ENCODE measurements at regions not wholly inside any gene's neighbourhood (a gene's known extent, or its start where the extent isn't known, plus 50 kb on each side); places are given as distances from the start of the nearest gene placed in this dataset.

DNA sequence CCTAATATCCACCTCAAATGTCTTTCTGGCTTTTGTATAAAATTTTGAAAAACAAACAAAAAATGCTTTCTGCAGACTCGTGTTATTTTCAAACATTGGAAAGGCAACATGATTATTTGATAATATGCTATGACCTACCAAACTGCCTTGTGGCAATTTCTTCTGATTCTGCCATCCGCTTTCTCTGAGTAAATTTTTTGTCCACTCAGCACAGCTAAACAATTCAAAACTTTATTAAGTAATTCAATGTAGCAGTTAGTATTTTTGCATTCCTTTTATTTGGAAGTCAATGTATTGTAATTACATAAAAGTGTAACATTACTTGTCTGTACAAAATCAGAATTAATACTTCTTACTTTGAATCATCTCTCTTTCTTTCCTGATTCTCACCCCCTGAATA lies 1206.6 kb upstream of the EYS start:
- no peak for TF ChIP-seq NFRKB (IDR thresholded peaks at IDR 0.05)
- no peak for TF ChIP-seq CTBP1 (IDR thresholded peaks at IDR 0.05; ENCODE audit: borderline replicate concordance)
- no peak for TF ChIP-seq LEF1 (IDR thresholded peaks at IDR 0.05; ENCODE audit: borderline replicate concordance)
- no peak for TF ChIP-seq FOXK2 (IDR thresholded peaks at IDR 0.05)
- TF ChIP-seq ARNT (IDR thresholded peaks at IDR 0.05) = no peak
- TF ChIP-seq ZNF384 (IDR thresholded peaks at IDR 0.05) = no peak
- no peak for TF ChIP-seq FOXM1 (IDR thresholded peaks at IDR 0.05; ENCODE audit: borderline replicate concordance)
- TF ChIP-seq FOXA1 (IDR thresholded peaks at IDR 0.05) = no peak
- no peak for TF ChIP-seq SUZ12 (IDR thresholded peaks at IDR 0.05)
- TF ChIP-seq TARDBP (IDR thresholded peaks at IDR 0.05) = no peak
- TF ChIP-seq L3MBTL2 (conservative IDR thresholded peaks at IDR 0.05) = no peak
- no peak for TF ChIP-seq SP1 (IDR thresholded peaks at IDR 0.05)
- TF ChIP-seq HDGF (IDR thresholded peaks at IDR 0.05; ENCODE audit: borderline replicate concordance) = no peak
- no peak for TF ChIP-seq ELF4 (IDR thresholded peaks at IDR 0.05)
- TF ChIP-seq, protein P1, sequence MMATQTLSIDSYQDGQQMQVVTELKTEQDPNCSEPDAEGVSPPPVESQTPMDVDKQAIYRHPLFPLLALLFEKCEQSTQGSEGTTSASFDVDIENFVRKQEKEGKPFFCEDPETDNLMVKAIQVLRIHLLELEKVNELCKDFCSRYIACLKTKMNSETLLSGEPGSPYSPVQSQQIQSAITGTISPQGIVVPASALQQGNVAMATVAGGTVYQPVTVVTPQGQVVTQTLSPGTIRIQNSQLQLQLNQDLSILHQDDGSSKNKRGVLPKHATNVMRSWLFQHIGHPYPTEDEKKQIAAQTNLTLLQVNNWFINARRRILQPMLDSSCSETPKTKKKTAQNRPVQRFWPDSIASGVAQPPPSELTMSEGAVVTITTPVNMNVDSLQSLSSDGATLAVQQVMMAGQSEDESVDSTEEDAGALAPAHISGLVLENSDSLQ (IDR thresholded peaks at IDR 0.05) = no peak
- TF ChIP-seq BHLHE40 (IDR thresholded peaks at IDR 0.05; ENCODE audit: borderline replicate concordance) = no peak
- ChIA-PET CTCF (no interaction called here), POLR2A (no interaction called here)
- no peak for DNase-seq (ENCODE audit: extremely low spot score)

GRCh38 chr6:66902457-66902856 lies 1195.4 kb upstream of the EYS start:
- no peak for TF ChIP-seq FOXM1 (IDR thresholded peaks at IDR 0.05; ENCODE audit: borderline replicate concordance)
- TF ChIP-seq ARNT (IDR thresholded peaks at IDR 0.05) = no peak
- no peak for TF ChIP-seq BHLHE40 (IDR thresholded peaks at IDR 0.05; ENCODE audit: borderline replicate concordance)
- TF ChIP-seq FOXK2 (IDR thresholded peaks at IDR 0.05) = no peak
- TF ChIP-seq TARDBP (IDR thresholded peaks at IDR 0.05) = no peak
- no peak for TF ChIP-seq CTBP1 (IDR thresholded peaks at IDR 0.05; ENCODE audit: borderline replicate concordance)
- no peak for TF ChIP-seq FOXA1 (IDR thresholded peaks at IDR 0.05)
- TF ChIP-seq SUZ12 (IDR thresholded peaks at IDR 0.05) = no peak
- TF ChIP-seq, protein P1 (IDR thresholded peaks at IDR 0.05) = no peak
- TF ChIP-seq L3MBTL2 (conservative IDR thresholded peaks at IDR 0.05) = no peak
- TF ChIP-seq NFRKB (IDR thresholded peaks at IDR 0.05) = no peak
- TF ChIP-seq LEF1 (IDR thresholded peaks at IDR 0.05; ENCODE audit: borderline replicate concordance) = no peak
- TF ChIP-seq ELF4 (IDR thresholded peaks at IDR 0.05) = no peak
- TF ChIP-seq SP1 (IDR thresholded peaks at IDR 0.05) = no peak
- no peak for TF ChIP-seq ZNF384 (IDR thresholded peaks at IDR 0.05)
- no peak for TF ChIP-seq HDGF (IDR thresholded peaks at IDR 0.05; ENCODE audit: borderline replicate concordance)
- POLR2A ChIA-PET = no interaction called here
- DNase-seq (ENCODE audit: extremely low spot score) = no peak
- CTCF ChIA-PET = no interaction called here

DNA sequence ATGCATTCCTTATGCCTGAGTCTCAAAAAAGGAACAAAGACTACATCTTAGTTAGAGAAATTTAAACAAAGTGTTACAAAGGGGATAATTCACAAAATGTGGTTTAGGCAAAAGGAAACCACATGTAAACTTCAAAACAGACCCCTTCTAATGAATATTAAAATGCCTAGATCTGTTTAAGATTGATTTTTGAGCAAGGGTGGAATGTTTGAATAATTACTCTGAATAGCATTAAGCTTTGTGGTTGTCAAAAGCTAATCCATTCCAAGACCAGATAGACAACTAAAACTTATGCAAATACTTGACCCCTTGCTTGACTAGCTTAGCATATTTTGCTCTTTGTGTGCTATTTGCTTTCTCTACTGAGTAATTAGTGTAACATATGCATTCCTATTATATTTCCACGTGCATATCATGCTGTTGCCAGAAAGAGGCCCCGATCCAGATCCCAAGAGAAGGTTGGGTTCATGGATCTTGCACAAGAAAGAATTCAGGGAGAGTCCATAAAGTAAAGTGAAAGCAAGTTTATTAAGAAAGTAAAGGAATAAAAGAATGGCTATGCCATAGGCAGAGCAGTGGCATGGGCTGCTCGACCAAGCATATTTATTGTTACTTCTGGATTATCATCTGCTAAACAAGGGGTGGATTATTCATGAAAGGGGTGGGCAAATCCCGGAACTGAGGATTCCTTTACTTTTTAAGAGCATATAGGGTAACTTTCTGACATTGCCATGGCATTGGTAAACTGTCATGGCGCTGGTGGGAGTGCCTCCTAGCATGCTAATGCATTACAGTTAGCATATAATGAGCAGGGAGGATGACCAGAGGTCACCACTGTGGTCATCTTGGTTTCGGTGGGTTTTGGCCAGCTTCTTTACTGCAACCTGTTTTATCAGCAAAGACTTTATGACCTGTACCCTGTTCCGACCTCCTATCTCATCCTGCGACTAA lies 1193.4 kb upstream of the EYS start:
- TF ChIP-seq ELF4 (IDR thresholded peaks at IDR 0.05) = no peak
- no peak for TF ChIP-seq FOXK2 (IDR thresholded peaks at IDR 0.05)
- no peak for TF ChIP-seq ARNT (IDR thresholded peaks at IDR 0.05)
- TF ChIP-seq SP1 (IDR thresholded peaks at IDR 0.05) = no peak
- TF ChIP-seq L3MBTL2 (conservative IDR thresholded peaks at IDR 0.05) = no peak
- TF ChIP-seq TARDBP (IDR thresholded peaks at IDR 0.05) = no peak
- TF ChIP-seq SUZ12 (IDR thresholded peaks at IDR 0.05) = no peak
- no peak for TF ChIP-seq LEF1 (IDR thresholded peaks at IDR 0.05; ENCODE audit: borderline replicate concordance)
- no peak for TF ChIP-seq BHLHE40 (IDR thresholded peaks at IDR 0.05; ENCODE audit: borderline replicate concordance)
- TF ChIP-seq CTBP1 (IDR thresholded peaks at IDR 0.05; ENCODE audit: borderline replicate concordance) = no peak
- TF ChIP-seq FOXA1 (IDR thresholded peaks at IDR 0.05) = no peak
- TF ChIP-seq, protein P1 (IDR thresholded peaks at IDR 0.05) = no peak
- TF ChIP-seq FOXM1 (IDR thresholded peaks at IDR 0.05; ENCODE audit: borderline replicate concordance) = no peak
- no peak for TF ChIP-seq HDGF (IDR thresholded peaks at IDR 0.05; ENCODE audit: borderline replicate concordance)
- ChIA-PET POLR2A (no interaction called here), CTCF (no interaction called here)
- DNase-seq (ENCODE audit: extremely low spot score) = no peak

- TF ChIP-seq SUZ12 (IDR thresholded peaks at IDR 0.05) (no peak), ARNT (IDR thresholded peaks at IDR 0.05) (no peak), ELF4 (IDR thresholded peaks at IDR 0.05) (no peak), L3MBTL2 (conservative IDR thresholded peaks at IDR 0.05) (no peak), SP1 (IDR thresholded peaks at IDR 0.05) (no peak), NFRKB (IDR thresholded peaks at IDR 0.05) (no peak), BHLHE40 (IDR thresholded peaks at IDR 0.05; ENCODE audit: borderline replicate concordance) (no peak)
- CTCF ChIA-PET = no interaction called here
- POLR2A ChIA-PET = no interaction called here
- DNase-seq (ENCODE audit: extremely low spot score) = no peak
These were observed 1190.5 kb upstream of the EYS start for GRCh38 chr6:66897576-66897975.

DNA sequence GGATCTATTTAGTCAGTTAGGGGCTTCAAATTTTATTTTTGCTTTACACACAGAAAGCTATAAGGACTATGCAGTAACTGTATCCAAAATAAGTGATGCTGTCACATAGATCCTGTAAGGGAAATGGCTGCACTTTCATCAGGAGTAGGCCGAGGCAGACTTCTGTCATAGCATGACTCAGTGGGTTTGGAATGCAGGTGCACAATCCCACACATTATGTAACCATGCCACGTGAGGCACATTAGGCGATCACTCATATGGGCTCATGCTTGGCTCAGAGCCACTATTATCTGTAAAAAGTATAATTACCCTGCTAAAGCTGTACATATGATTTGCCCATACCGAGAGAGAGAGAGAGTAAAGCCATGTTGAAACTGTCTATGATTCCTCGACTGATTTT lies 1189.4 kb upstream of the EYS start:
- ChIA-PET POLR2A (interaction anchor here (0.6 kb wide), 1 partner anchor 794 kb away, joined by 3 read pairs; no protein-coding TSS in a partner anchor), CTCF (no interaction called here)
- DNase-seq (ENCODE audit: extremely low spot score) = no peak
- no peak for TF ChIP-seq ARNT (IDR thresholded peaks at IDR 0.05)
- no peak for TF ChIP-seq SUZ12 (IDR thresholded peaks at IDR 0.05)
- TF ChIP-seq, protein P1 (IDR thresholded peaks at IDR 0.05) = no peak
- no peak for TF ChIP-seq BHLHE40 (IDR thresholded peaks at IDR 0.05; ENCODE audit: borderline replicate concordance)
- TF ChIP-seq L3MBTL2 (conservative IDR thresholded peaks at IDR 0.05) = no peak
- TF ChIP-seq ELF4 (IDR thresholded peaks at IDR 0.05) = no peak
- no peak for TF ChIP-seq NFRKB (IDR thresholded peaks at IDR 0.05)
- no peak for TF ChIP-seq FOXA1 (IDR thresholded peaks at IDR 0.05)
- TF ChIP-seq FOXK2 (IDR thresholded peaks at IDR 0.05) = no peak
- TF ChIP-seq TARDBP (IDR thresholded peaks at IDR 0.05) = no peak
